ENCODE measurements at regions not wholly inside any gene's neighbourhood (a gene's known extent, or its start where the extent isn't known, plus 50 kb on each side); places are given as distances from the start of the nearest gene placed in this dataset.
"Not testable (repeated sequence)": the region's sequence is repeated elsewhere in the genome, so short reads cannot be mapped to it uniquely, and the experiment has no call there.

GRCh38 chr3:28949580-28949979 is 331.3 kb upstream of the RBMS3 start:
- no peak for DNase-seq (ENCODE audit: low read depth in 2 of 2)

DNA sequence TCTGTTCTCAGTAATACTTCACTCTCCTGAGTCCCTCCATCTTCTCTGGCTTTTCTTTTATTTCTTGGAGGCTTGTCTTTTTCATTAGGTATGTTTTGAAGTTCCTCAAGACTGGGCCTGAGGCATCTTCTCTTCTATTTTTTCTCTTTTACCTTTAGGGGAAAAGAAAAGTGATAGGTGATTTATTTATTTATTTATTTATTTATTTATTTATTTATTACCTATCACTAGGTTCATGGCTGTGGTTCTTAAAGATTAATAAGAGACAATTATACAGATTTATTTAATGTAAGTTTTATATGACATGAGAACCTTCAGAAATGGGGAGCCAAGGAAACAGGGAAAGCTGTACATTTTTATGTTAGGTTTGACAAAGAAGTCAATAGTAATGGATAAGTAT is 330.3 kb upstream of the RBMS3 start:
- no peak for DNase-seq (ENCODE audit: low read depth in 2 of 2)

- DNase-seq (ENCODE audit: low read depth in 2 of 2) = no peak
Observed at GRCh38 chr3:28951772-28952556, 328.9 kb upstream of the RBMS3 start.

DNA sequence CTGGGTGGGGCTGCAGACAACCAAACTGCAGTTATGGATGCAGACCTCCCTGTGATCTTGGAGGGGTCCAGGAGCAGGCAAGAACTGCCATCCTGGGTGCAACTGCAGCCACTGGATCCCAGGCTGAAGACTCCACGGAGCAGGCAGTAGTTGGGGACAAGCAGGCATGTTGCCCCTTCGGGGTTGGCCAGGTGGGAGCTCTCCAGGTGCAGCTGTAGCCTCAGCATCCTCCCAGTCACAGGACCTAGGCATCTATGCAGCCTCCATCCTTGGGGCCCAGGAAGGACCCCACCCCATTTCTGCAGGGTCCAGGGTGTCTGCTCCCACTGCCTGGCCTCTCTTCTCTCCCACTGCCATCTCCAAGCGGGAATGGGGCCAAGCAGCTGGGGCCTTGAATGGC is 322.2 kb upstream of the RBMS3 start:
- no peak for DNase-seq (ENCODE audit: low read depth in 2 of 2)

DNA sequence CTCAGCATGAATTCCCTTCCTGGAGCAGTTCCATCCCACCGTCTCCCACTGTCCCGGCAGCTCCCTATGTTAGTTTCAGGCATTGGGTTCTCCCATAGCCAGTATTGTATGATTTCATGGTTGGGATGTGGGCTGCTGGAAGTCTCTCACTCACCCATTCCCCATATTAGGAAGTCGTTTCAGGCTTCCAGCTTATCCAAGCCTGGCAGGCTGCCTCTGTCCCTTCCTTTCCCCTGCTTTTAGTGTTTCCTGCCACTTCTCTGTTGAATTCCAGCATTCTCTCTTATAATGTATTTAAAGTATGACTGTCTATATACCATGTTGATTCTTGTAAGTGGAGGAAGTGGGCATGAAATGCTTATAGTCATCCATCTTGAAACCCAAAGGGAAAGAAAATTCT is 309.7 kb upstream of the RBMS3 start:
- DNase-seq (ENCODE audit: low read depth in 2 of 2) = no peak

GRCh38 chr3:28972921-28973320 is 307.9 kb upstream of the RBMS3 start:
- DNase-seq (ENCODE audit: low read depth in 2 of 2) = no peak

- DNase-seq (ENCODE audit: low read depth in 2 of 2) = no peak
Observed at GRCh38 chr3:28973609-28974008, 307.3 kb upstream of the RBMS3 start.

DNA sequence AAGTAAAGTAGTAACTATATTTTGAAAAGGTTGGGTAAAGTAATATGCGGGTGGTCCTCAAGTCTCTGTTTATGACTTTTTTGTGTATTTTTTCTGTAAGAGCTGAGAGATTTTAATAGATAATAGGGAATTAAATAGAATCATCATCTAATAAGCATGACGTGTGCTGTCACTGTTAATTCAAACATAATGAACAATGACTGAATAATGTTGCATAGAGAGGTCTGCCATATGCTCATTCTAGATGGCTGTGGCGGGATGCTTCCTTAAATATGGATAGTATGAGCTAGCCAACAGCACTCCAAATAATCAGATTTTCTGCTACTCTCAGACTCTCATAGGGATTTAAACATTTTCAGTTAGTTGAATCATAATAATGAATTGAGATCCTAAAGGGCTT is 302.8 kb upstream of the RBMS3 start:
- no peak for DNase-seq (ENCODE audit: low read depth in 2 of 2)

DNA sequence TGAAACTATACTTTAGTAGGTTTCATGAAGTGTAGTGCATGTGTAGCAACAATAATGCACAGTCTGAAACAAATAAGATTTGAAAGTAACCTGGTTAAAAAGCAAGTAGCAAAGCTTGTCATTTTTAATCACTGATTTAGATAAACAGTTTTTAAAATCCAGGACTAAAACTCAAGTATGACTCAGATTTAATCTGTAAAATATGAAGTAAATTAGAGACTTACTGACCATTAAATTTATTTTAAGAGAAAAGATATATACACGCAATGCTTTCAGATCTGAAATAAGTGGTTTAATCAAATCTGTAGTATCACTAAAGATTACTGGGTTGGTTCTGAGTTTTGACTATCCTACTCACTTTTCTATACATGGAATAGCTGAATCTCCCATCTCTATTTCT is 300.7 kb upstream of the RBMS3 start:
- no peak for DNase-seq (ENCODE audit: low read depth in 2 of 2)

GRCh38 chr3:28980631-28981030 is 300.2 kb upstream of the RBMS3 start:
- no peak for DNase-seq (ENCODE audit: low read depth in 2 of 2)

DNA sequence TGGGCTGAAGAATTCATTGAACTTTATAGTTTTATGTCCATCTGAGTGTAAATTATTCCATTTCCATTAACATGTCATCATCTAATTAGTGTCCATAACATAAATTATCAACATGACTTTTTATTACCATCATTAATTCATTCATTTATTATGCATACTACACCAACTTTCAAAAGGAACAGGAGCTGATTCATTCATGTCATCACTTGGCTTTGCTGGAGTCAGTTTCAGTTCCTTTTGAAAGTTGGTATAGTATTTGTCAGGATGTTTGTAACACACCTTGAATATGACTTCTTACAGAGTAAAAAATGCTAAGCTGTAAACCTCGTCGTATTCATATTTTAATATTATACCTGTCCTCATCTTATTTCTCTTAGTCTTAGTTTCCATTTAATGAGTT is 298.0 kb upstream of the RBMS3 start:
- no peak for DNase-seq (ENCODE audit: low read depth in 2 of 2)

DNA sequence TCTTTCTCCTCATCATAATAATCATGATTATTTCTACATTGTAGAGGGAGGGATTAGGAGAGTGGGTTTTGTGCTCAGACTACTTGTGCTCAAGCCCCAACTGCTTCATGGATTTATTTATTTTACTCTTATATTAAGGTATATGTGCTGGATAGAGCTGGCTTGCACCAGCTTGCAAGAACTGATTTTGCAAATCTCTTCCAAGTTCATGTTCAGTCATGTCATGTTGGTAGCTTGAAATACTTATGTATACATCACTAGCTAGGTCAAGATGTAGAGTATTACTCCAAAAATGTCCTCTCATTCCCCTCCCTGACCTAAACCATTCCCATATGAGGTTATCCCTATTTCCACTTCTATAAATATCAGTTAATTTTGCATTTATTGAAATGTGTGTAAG is 293.9 kb upstream of the RBMS3 start:
- DNase-seq (ENCODE audit: low read depth in 2 of 2) = no peak

GRCh38 chr3:28989646-28990089 is 291.2 kb upstream of the RBMS3 start:
- DNase-seq (ENCODE audit: low read depth in 2 of 2) = no peak

DNA sequence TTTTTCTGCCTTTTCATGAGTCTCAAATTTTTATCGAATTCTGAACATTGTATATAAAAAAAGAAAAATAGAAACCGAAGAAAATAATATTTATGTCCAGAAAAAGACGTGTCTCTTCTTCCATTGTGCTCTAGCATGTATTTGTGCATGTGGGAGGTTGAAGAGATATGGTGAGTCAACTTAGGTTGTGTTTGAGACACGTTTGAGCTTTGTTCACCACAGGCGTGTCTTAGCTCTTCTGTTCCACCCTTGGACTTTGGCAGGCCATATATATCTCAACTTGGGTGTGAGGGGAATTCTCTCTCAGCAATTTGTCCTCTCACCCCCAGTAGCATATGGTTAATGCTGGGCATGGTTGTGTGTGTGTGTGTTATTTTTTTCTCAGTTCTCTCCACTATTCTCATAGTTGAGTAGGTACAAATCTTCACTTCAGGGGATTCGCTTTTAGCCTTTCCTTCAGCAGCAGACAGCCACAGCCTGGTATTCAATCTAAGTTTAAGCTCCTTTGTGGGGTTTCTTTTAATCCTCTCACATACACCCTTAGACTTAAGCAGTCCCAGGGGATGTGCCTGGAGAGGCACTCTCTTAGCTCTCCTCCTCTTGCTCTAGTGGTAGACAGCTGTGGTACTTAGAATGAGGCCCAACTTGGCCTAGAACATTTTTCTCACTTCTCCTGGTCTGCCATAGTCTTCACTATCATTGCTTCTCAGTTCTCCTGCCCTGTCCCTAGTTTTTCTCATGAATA is 286.5 kb upstream of the RBMS3 start:
- no peak for DNase-seq (ENCODE audit: low read depth in 2 of 2)

- DNase-seq (ENCODE audit: low read depth in 2 of 2) = no peak
Observed at GRCh38 chr3:29004885-29005599, 275.8 kb upstream of the RBMS3 start.

DNA sequence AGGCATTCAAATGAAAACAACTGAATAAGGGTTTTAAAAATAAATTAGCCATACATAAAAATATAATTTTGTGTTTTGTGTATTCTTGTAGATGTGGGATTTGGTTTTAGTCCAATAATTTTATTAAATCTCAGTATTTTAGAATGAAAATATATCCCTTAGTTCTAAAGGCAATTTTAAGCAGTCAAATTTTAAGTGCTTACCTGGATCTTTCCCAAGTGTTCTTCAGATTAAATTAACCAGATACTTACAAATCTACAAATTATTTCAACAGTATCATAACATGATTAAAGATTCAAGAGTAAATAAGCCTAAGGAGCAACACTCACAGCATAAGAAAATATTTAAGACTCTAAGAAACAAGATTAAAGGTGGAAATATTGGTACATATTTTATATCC is 275.0 kb upstream of the RBMS3 start:
- DNase-seq (ENCODE audit: low read depth in 2 of 2) = no peak

- DNase-seq (ENCODE audit: low read depth in 2 of 2) = no peak
Observed at GRCh38 chr3:29011441-29011840, 269.4 kb upstream of the RBMS3 start.

DNA sequence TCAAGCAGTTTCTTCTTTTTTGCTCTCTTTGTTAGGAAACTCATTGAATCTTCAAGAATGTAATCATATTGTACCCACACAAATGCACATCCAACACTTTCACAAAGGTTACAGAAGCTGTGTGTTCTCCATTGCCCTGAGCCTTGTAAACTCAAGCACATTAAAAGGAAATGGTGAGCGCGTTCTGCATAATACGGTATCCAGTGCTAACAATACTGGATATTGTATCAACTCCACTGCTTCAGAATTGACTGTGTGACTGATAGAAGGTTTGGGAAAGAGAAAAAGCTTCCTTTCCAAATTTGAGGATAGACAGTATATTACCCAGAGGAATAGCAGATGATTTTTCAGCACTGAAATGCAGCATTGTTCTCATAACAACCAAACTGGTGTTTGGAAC is 268.9 kb upstream of the RBMS3 start:
- DNase-seq (ENCODE audit: low read depth in 2 of 2) = no peak

GRCh38 chr3:29022976-29023375 is 257.9 kb upstream of the RBMS3 start:
- no peak for DNase-seq (ENCODE audit: low read depth in 2 of 2)

- DNase-seq (ENCODE audit: low read depth in 2 of 2) = no peak
Observed at GRCh38 chr3:29026286-29026685, 254.6 kb upstream of the RBMS3 start.

- DNase-seq (ENCODE audit: low read depth in 2 of 2) = no peak
Observed at GRCh38 chr3:29026959-29027358, 253.9 kb upstream of the RBMS3 start.

DNA sequence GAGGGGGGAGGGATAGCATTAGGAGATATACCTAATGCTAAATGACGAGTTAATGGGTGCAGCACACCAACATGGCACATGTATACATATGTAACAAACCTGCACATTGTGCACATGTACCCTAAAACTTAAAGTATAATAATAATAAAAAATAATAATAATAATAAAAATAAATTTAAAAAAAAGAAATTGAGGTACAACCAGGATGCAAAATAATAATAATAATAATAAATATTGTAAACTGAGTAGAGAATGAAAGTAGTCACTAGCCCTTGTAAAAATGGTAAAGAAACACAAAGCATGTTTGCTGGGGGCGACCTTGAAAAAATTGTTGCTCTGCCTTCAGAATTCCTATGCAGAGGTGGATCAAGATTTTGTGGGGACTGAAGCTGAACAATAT is 249.7 kb upstream of the RBMS3 start:
- not testable (repeated sequence) for DNase-seq (ENCODE audit: low read depth in 2 of 2)

DNA sequence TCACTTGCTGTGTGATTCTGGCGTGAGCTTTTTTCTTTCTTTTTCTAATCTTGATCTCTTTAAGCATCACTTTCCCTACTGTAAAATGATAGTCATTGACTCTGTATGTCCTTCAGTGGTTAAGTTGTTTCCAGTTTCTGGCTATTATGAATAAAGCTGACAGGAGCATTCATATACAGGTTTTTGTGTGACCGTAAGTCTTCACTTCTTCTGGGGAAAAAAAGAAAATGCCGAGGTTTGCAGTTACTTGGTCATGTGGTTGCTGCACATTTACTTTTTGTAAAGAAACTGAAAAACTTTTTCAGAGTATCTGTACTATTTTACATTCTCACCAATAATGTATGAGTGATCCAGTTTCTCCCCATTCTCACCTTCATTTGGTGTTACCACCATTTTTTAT is 247.4 kb upstream of the RBMS3 start:
- DNase-seq (ENCODE audit: low read depth in 2 of 2) = no peak

Data from stimulated activated CD4-positive, alpha-beta T cell treated with anti-CD3 and anti-CD28 coated beads, Interleukin-1b, Interleukin-23, amount 100 ng/mL, for 4 hours (primary cell).